ENCODE measurements at regions not wholly inside any gene's neighbourhood (a gene's known extent, or its start where the extent isn't known, plus 50 kb on each side); places are given as distances from the start of the nearest gene placed in this dataset.

DNA sequence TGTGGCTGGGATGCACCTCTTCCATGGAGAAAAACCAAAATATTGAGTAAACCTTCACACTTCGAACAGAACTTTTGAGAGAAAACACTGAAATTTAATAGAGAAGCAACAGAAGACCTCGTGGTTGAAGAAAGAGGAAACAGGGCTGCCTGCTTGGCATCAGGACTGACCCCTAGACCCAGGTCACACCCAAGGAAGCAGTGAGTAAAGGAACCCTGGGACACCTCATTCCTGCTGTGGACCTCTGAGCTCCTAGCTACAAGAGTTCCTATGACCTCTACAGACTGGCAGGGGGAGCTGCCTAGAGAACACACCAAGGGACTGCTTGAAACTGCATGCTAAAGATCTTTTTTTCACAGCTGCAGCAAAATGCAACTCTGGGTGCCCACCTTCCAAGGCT, 67.8 kb downstream of the FASLG start (continued):
- TF ChIP-seq ZNF274 (IDR thresholded peaks at IDR 0.05; ENCODE audit: borderline replicate concordance, extremely low read depth, low read length) (no peak), KDM4A (IDR thresholded peaks at IDR 0.05; ENCODE audit: low read depth, low read length, severe bottlenecking) (no peak)

Data from H1 (cell line).